ENCODE measurements at regions not wholly inside any gene's neighbourhood (a gene's known extent, or its start where the extent isn't known, plus 50 kb on each side); places are given as distances from the start of the nearest gene placed in this dataset.

- peaks cover 4% of the 10 kb centered on the region for H3K27me3 ChIP-seq (ENCODE audit: control insufficient read depth, extremely low read depth, insufficient read depth, low read length)
Measured at GRCh38 chr9:90131568-90131967, 511.1 kb downstream of the DIRAS2 start.

GRCh38 chr9:90132866-90133265 is 509.8 kb downstream of the DIRAS2 start:
- no peaks in the 10 kb centered on the region for H3K9me1 ChIP-seq (ENCODE audit: control insufficient read depth, extremely low read depth, insufficient read depth, low read length)
- FAIRE-seq (no peak), DNase-seq (ENCODE audit: low read depth, low spot score) (no peak)
- H4K20me1 ChIP-seq (ENCODE audit: control insufficient read depth, extremely low read depth, insufficient read depth, low read length) = no peaks in the 10 kb centered on the region
- H3K36me3 ChIP-seq (ENCODE audit: control insufficient read depth in 2 of 2, extremely low read depth in 1 of 2, insufficient read depth in 2 of 2, low read length in 2 of 2) = no peaks in the 10 kb centered on the region
- no peak overlapping the region for H3K9ac ChIP-seq (ENCODE audit: control insufficient read depth, extremely low read depth, insufficient read depth, low read length)
- H3K4me2 ChIP-seq (ENCODE audit: control insufficient read depth, extremely low read depth, insufficient read depth, low read depth, low read length) = no peak overlapping the region
- peaks cover 2% of the 10 kb centered on the region for H3K27me3 ChIP-seq (ENCODE audit: control insufficient read depth, extremely low read depth, insufficient read depth, low read length)
- no peaks in the 10 kb centered on the region for H3K9me3 ChIP-seq (ENCODE audit: control insufficient read depth, low read depth, low read length)
- dilution Hi-C loops (cut with MboI; ENCODE audit: extremely low pct_ligation_motif_present, low sequenced_read_pairs) = no loop called here
- no peaks in the 10 kb centered on the region for H3K79me2 ChIP-seq (ENCODE audit: control insufficient read depth, insufficient read depth, low read length)
- H3K27ac ChIP-seq (ENCODE audit: control insufficient read depth, insufficient read depth, low read length) = no peak overlapping the region
- no peak for TF ChIP-seq CTCF (optimal IDR thresholded peaks at IDR 0.05 in 1 of 3, IDR thresholded peaks at IDR 0.05 in 1 of 3, conservative IDR thresholded peaks at IDR 0.05 in 1 of 3; ENCODE audit: extremely low read depth in 1 of 3, insufficient read depth in 2 of 3, low read length in 3 of 3)
- TF ChIP-seq EZH2 (IDR thresholded peaks at IDR 0.05; ENCODE audit: low read length) = no peak
- no peak overlapping the region for H3K4me3 ChIP-seq (ENCODE audit: control insufficient read depth in 2 of 3, extremely low read depth in 1 of 3, insufficient read depth in 2 of 3, low read depth in 1 of 3, low read length in 3 of 3)
- H3K4me1 ChIP-seq (ENCODE audit: control insufficient read depth, extremely low read depth, insufficient read depth, low read length) = no peaks in the 10 kb centered on the region
- no peak overlapping the region for H2AFZ ChIP-seq (ENCODE audit: control insufficient read depth, low read length)

More at GRCh38 chr9:90131568-90131967, 511.1 kb downstream of the DIRAS2 start:
- no peaks in the 10 kb centered on the region for H4K20me1 ChIP-seq (ENCODE audit: control insufficient read depth, extremely low read depth, insufficient read depth, low read length)
- H2AFZ ChIP-seq (ENCODE audit: control insufficient read depth, low read length) = no peak overlapping the region
- no peak overlapping the region for H3K4me3 ChIP-seq (ENCODE audit: control insufficient read depth in 2 of 3, extremely low read depth in 1 of 3, insufficient read depth in 2 of 3, low read depth in 1 of 3, low read length in 3 of 3)
- H3K4me1 ChIP-seq (ENCODE audit: control insufficient read depth, extremely low read depth, insufficient read depth, low read length) = no peaks in the 10 kb centered on the region
- no peak for FAIRE-seq
- H3K9ac ChIP-seq (ENCODE audit: control insufficient read depth, extremely low read depth, insufficient read depth, low read length) = no peak overlapping the region
- no peak overlapping the region for H3K4me2 ChIP-seq (ENCODE audit: control insufficient read depth, extremely low read depth, insufficient read depth, low read depth, low read length)
- no peaks in the 10 kb centered on the region for H3K36me3 ChIP-seq (ENCODE audit: control insufficient read depth in 2 of 2, extremely low read depth in 1 of 2, insufficient read depth in 2 of 2, low read length in 2 of 2)
- dilution Hi-C loops (cut with MboI; ENCODE audit: extremely low pct_ligation_motif_present, low sequenced_read_pairs) = no loop called here
- H3K79me2 ChIP-seq (ENCODE audit: control insufficient read depth, insufficient read depth, low read length) = no peaks in the 10 kb centered on the region
- TF ChIP-seq EZH2 (IDR thresholded peaks at IDR 0.05; ENCODE audit: low read length) (no peak), CTCF (optimal IDR thresholded peaks at IDR 0.05 in 1 of 3, IDR thresholded peaks at IDR 0.05 in 1 of 3, conservative IDR thresholded peaks at IDR 0.05 in 1 of 3; ENCODE audit: extremely low read depth in 1 of 3, insufficient read depth in 2 of 3, low read length in 3 of 3) (no peak)
- no peak for DNase-seq (ENCODE audit: low read depth, low spot score)
- H3K9me1 ChIP-seq (ENCODE audit: control insufficient read depth, extremely low read depth, insufficient read depth, low read length) = no peaks in the 10 kb centered on the region
- H3K27ac ChIP-seq (ENCODE audit: control insufficient read depth, insufficient read depth, low read length) = no peak overlapping the region
- H3K9me3 ChIP-seq (ENCODE audit: control insufficient read depth, low read depth, low read length) = no peaks in the 10 kb centered on the region

Data from keratinocyte (primary cell).